ENCODE measurements at regions not wholly inside any gene's neighbourhood (a gene's known extent, or its start where the extent isn't known, plus 50 kb on each side); places are given as distances from the start of the nearest gene placed in this dataset.
"Not testable (repeated sequence)": the region's sequence is repeated elsewhere in the genome, so short reads cannot be mapped to it uniquely, and the experiment has no call there.

GRCh38 chr3:160047876-160048275, 59.2 kb downstream of the IL12A start:
- no peak for DNase-seq (ENCODE audit: low read depth)

GRCh38 chr3:160049038-160049437, 60.4 kb downstream of the IL12A start:
- no peak for DNase-seq (ENCODE audit: low read depth)

- DNase-seq (ENCODE audit: low read depth): no peak
These were observed 60.9 kb downstream of the IL12A start for GRCh38 chr3:160049565-160049964.

- no peak for DNase-seq (ENCODE audit: low read depth)
These were observed 61.4 kb downstream of the IL12A start for GRCh38 chr3:160049988-160050387.

GRCh38 chr3:160052385-160053047, 63.9 kb downstream of the IL12A start:
- no peak for DNase-seq (ENCODE audit: low read depth)

- no peak for DNase-seq (ENCODE audit: low read depth)
These were observed 64.4 kb downstream of the IL12A start for GRCh38 chr3:160053048-160053391.

- not testable (repeated sequence) for DNase-seq (ENCODE audit: low read depth)
These were observed 66.2 kb downstream of the IL12A start for GRCh38 chr3:160054862-160055261.

- no peak for DNase-seq (ENCODE audit: low read depth)
These were observed 67.0 kb downstream of the IL12A start for GRCh38 chr3:160055659-160056058.

- DNase-seq (ENCODE audit: low read depth): no peak
These were observed 68.7 kb downstream of the IL12A start for GRCh38 chr3:160057331-160057730.

- no peak for DNase-seq (ENCODE audit: low read depth)
These were observed 71.9 kb downstream of the IL12A start for GRCh38 chr3:160060409-160061027.

GRCh38 chr3:160061525-160061924, 72.9 kb downstream of the IL12A start:
- no peak for DNase-seq (ENCODE audit: low read depth)

- no peak for DNase-seq (ENCODE audit: low read depth)
These were observed 76.6 kb downstream of the IL12A start for GRCh38 chr3:160065282-160065681.

GRCh38 chr3:160065786-160066185, 77.2 kb downstream of the IL12A start:
- no peak for DNase-seq (ENCODE audit: low read depth)

- no peak for DNase-seq (ENCODE audit: low read depth)
These were observed 81.4 kb downstream of the IL12A start for GRCh38 chr3:160069986-160070385.

- DNase-seq (ENCODE audit: low read depth): no peak
These were observed 87.9 kb downstream of the IL12A start for GRCh38 chr3:160076519-160076918.

- DNase-seq (ENCODE audit: low read depth): no peak
These were observed 89.9 kb downstream of the IL12A start for GRCh38 chr3:160078533-160078932.

- DNase-seq (ENCODE audit: low read depth): no peak
These were observed 93.4 kb downstream of the IL12A start for GRCh38 chr3:160081958-160082533.

- no peak for DNase-seq (ENCODE audit: low read depth)
These were observed 96.4 kb downstream of the IL12A start for GRCh38 chr3:160084998-160085397.

- DNase-seq (ENCODE audit: low read depth): no peak
These were observed 100.0 kb downstream of the IL12A start for GRCh38 chr3:160088492-160089137.

- no peak for DNase-seq (ENCODE audit: low read depth)
These were observed 102.0 kb downstream of the IL12A start for GRCh38 chr3:160090653-160091052.

GRCh38 chr3:160091441-160091840, 102.8 kb downstream of the IL12A start:
- DNase-seq (ENCODE audit: low read depth): no peak

GRCh38 chr3:160092760-160093159, 104.1 kb downstream of the IL12A start:
- DNase-seq (ENCODE audit: low read depth): no peak

GRCh38 chr3:160094562-160094961, 105.9 kb downstream of the IL12A start:
- no peak for DNase-seq (ENCODE audit: low read depth)
